Epithelial cell of esophagus (primary cell): ENCODE measurements at regions not wholly inside any gene's neighbourhood (a gene's known extent, or its start where the extent isn't known, plus 50 kb on each side); places are given as distances from the start of the nearest gene placed in this dataset.

Source experiments
- DNase-seq: peaks from one replicate; pipeline ENCODE4 v3.0.0; 2010; ENCODE audit warnings: low read depth
- H3K4me3 ChIP-seq: 2 replicates; pipeline ENCODE4 v1.5.1; 2011; ENCODE audit warnings: mild to moderate bottlenecking, low read length, control low read depth
- CTCF ChIP-seq: IDR thresholded peaks from 2 replicates; pipeline ENCODE4 v1.5.1; 2011; ENCODE audit warnings: low read depth, mild to moderate bottlenecking, low read length, control low read depth, inconsistent platforms; ENCODE audit not compliant: insufficient read depth; ENCODE audit errors: missing control alignments

DNA sequence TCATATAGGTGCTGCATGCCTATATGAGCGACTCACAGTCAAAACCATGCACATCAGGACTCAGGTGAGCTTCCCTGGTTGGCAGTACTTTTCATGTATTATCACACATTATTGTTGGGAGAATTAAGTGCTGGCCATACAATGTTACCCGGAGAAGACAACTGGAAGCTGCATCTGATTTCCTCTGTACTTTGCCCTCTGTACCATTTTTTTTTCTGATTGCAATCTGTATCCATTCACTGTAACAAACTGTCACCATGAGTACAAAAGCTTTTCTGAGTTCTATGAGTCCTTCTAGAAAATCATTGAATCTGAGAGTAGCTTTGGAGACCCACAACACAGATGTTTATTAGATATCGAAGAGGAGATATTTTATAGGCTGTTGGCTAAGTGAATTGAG, 651.0 kb downstream of the NR2F1-AS1 start:
- TF ChIP-seq CTCF, result no peak
- no peak for DNase-seq
- H3K4me3 ChIP-seq, result no peak overlapping the region

- H3K4me3 ChIP-seq, result no peak overlapping the region
- no peak for TF ChIP-seq CTCF
- peak; percentile 45 for DNase-seq
Observed at GRCh38 chr5:92927291-92927778, 653.7 kb downstream of the NR2F1-AS1 start.

DNA sequence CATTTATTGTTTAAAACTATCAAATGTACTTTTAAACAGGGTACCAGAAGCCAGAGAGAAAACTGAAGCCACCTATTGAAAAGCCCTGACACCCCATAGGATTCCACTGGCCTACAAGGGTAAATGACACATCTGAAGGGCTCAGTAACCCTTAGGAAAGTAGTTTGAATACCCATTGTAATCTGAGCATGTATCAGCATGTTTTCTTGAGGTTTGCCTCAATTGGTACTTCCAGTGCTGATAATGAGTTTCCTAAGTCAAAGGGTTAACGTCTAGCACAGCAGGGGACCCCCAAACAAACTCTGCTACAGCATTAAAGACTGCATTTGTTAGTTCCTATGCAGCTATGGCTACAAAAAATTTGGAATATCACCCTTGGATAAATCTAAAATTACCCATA, 657.1 kb downstream of the NR2F1-AS1 start:
- TF ChIP-seq CTCF, result no peak
- no peak for DNase-seq
- H3K4me3 ChIP-seq, result no peak overlapping the region

- no peak for DNase-seq
- no peak for TF ChIP-seq CTCF
- H3K4me3 ChIP-seq, result no peak overlapping the region
Observed at GRCh38 chr5:92922231-92922967, 658.6 kb downstream of the NR2F1-AS1 start.

DNA sequence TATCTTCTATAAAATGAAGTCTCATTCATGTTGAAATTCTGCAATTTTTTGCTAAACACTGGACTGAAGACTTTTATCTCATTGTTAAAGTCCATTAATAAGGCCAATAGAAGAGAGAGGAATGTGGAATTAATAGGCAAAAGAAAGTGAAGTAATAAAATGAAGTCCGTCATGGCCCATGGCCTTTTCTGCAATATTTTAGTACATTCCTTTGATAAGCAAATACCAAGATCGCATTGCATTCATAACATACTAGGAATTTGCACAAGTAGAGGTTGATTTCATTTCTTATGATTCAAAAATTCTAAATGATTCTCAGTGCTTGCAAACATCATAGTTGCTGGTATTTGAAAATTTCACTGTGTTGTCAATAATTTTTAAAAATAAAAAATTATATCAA, 664.0 kb downstream of the NR2F1-AS1 start:
- no peak for TF ChIP-seq CTCF
- no peak for DNase-seq
- no peak overlapping the region for H3K4me3 ChIP-seq

- peak; percentile 35 for DNase-seq
- TF ChIP-seq CTCF, result peak; percentile 38
- no peak overlapping the region for H3K4me3 ChIP-seq
Observed at GRCh38 chr5:92916036-92916435, 665.0 kb downstream of the NR2F1-AS1 start.

GRCh38 chr5:92912283-92912682, 668.7 kb downstream of the NR2F1-AS1 start:
- no peak overlapping the region for H3K4me3 ChIP-seq
- TF ChIP-seq CTCF, result no peak
- DNase-seq, result no peak
